Activated T-cell treated with anti-CD3 and anti-CD28 coated beads, Interleukin-2, amount 50 U/mL, for 24 hours (primary cell): ENCODE measurements at regions not wholly inside any gene's neighbourhood (a gene's known extent, or its start where the extent isn't known, plus 50 kb on each side); places are given as distances from the start of the nearest gene placed in this dataset.
"Not testable (repeated sequence)": the region's sequence is repeated elsewhere in the genome, so short reads cannot be mapped to it uniquely, and the experiment has no call there.

ENCODE experiments used
- DNase-seq: peaks from one replicate; pipeline ENCODE4 v3.0.0-alpha.2; 2020
- H3K27ac Mint-ChIP-seq: 2 replicates; pipeline ENCODE4 v1.8.0; 2020; ENCODE audit warnings: mild to moderate bottlenecking, mixed read lengths
- H3K27me3 Mint-ChIP-seq: 2 replicates; pipeline ENCODE4 v1.8.0; 2020; ENCODE audit warnings: mixed read lengths
- H3K36me3 Mint-ChIP-seq: 2 replicates; pipeline ENCODE4 v1.8.0; 2020; ENCODE audit warnings: low read depth, mixed read lengths
- H3K4me1 Mint-ChIP-seq: 2 replicates; pipeline ENCODE4 v1.8.0; 2020; ENCODE audit warnings: low read depth, mixed read lengths
- H3K4me3 Mint-ChIP-seq: 2 replicates; pipeline ENCODE4 v1.8.0; 2020; ENCODE audit warnings: mild to moderate bottlenecking, moderate library complexity, mixed read lengths
- H3K9me3 Mint-ChIP-seq: 2 replicates; pipeline ENCODE4 v1.8.0; 2020; ENCODE audit warnings: mixed read lengths

DNA sequence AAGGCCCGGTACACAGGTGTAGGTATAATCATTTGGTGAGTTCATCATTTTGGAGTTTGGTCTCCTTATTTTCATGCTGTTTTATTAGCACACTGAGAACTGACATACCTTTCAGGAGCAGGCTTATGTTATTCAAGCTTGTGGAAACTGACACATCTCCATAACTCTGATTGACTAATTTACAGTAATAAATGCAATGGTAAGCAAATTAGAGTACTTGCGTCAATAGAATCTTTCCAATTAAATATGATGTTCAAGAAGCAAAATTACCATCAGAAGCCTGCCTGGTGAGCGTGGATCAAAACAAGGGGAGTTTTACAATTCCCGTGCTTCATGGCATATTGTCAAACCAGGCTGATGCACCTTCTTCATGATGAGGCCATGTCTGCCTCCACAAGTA is 210.7 kb upstream of the GPRIN3 start:
- Mint-ChIP-seq H3K4me1 (no peaks in the 10 kb centered on the region), H3K36me3 (no peaks in the 10 kb centered on the region), H3K27me3 (peaks cover 52% of the 10 kb centered on the region), H3K4me3 (no peak overlapping the region), H3K9me3 (no peaks in the 10 kb centered on the region), H3K27ac (no peak overlapping the region)
- no peak for DNase-seq

GRCh38 chr4:89514811-89515210 is 207.2 kb upstream of the GPRIN3 start:
- Mint-ChIP-seq H3K27ac (no peak overlapping the region), H3K27me3 (peaks cover 29% of the 10 kb centered on the region)
- DNase-seq = no peak

DNA sequence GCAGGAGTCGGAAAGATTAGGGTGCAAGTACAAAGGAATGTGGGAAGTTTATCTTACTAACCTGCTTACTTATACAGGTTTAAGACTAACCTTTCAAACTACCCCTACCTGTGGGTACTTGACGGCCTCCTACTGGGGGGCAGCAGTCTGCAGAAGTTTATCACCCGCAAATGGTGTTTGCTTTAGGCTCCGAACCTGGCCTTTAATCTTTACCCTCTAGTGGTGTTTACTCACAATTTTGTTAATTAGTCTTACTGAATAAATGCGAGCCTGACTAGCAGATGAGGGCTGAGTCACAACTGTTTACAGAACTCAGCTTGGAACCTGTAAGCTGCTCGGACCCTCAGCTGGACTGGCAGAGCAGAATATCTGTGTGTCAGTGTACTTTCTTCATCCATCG is 204.2 kb upstream of the GPRIN3 start:
- Mint-ChIP-seq H3K27me3 (peaks cover 21% of the 10 kb centered on the region), H3K27ac (no peak overlapping the region), H3K4me3 (no peak overlapping the region), H3K9me3 (peaks cover 4% of the 10 kb centered on the region), H3K36me3 (no peaks in the 10 kb centered on the region), H3K4me1 (peaks cover 18% of the 10 kb centered on the region)
- DNase-seq = no peak

More at GRCh38 chr4:89514811-89515210, 207.2 kb upstream of the GPRIN3 start:
- H3K36me3 Mint-ChIP-seq = no peaks in the 10 kb centered on the region
- H3K4me1 Mint-ChIP-seq = peaks cover 6% of the 10 kb centered on the region
- H3K4me3 Mint-ChIP-seq = no peak overlapping the region
- H3K9me3 Mint-ChIP-seq = no peaks in the 10 kb centered on the region

DNA sequence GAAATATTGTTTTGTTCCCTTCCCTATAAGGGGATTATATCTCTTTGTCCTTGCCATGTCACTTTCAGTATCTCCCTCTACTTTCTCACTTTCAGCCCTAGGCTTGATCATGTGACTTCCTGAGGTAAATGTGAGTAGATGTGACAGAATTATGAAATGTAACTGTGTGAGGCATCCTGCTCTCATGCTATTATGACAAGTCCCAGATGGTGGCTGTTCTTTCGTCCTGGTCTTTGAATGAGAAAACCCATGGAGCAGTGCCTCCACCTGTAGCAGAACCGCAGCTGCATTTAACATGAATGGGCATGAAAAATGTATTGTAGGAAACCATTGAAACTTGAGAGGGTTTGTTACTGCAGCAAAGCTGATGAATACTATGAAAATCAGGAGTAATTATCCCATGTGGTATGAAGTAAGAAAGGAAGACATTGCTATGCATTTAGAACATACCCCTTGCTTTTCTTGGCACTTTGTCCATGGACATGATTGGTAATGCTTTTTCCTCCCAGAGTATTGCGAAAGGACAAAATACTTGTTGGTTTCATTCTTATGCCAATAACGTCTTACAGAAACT is 202.2 kb upstream of the GPRIN3 start:
- peaks cover 4% of the 10 kb centered on the region for H3K9me3 Mint-ChIP-seq
- peak overlapping the region; percentile 10 for H3K4me3 Mint-ChIP-seq
- no peak for DNase-seq
- H3K4me1 Mint-ChIP-seq = peaks cover 18% of the 10 kb centered on the region
- peak overlapping the region; percentile 79 for H3K27ac Mint-ChIP-seq
- peaks cover 9% of the 10 kb centered on the region for H3K27me3 Mint-ChIP-seq
- H3K36me3 Mint-ChIP-seq = no peaks in the 10 kb centered on the region

DNA sequence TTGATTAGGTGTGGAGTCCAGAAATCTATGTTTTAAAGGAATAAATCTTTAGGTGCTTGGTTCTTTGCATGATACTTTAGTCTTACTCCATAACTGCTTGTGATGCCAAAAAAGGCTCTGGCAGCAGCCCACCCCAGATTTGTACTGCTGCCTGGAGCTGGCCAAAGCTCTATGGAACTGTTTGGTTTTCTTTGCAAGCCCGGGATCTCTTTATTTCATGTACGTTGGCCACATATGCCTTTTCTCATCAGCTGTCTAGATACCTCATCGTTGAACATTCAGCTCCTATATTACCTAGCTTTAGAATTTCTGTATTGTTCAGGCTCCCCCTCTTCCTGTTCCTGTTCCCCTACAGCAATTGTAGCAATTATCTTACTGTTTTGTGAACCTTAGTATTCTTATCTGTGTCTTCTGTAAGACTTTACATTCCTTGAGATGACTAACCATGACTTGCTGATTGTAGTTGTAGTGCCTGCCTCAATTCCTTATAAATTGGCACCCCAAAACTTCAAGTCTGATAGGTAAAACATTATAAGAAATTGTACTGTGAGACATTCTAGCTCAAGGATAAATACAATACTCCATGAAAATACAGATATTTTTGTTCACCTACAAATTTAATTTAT is 199.4 kb upstream of the GPRIN3 start:
- no peak for DNase-seq
- no peaks in the 10 kb centered on the region for H3K36me3 Mint-ChIP-seq
- H3K4me3 Mint-ChIP-seq = no peak overlapping the region
- peaks cover 4% of the 10 kb centered on the region for H3K9me3 Mint-ChIP-seq
- peaks cover 18% of the 10 kb centered on the region for H3K4me1 Mint-ChIP-seq
- peaks cover 3% of the 10 kb centered on the region for H3K27me3 Mint-ChIP-seq
- no peak overlapping the region for H3K27ac Mint-ChIP-seq

DNA sequence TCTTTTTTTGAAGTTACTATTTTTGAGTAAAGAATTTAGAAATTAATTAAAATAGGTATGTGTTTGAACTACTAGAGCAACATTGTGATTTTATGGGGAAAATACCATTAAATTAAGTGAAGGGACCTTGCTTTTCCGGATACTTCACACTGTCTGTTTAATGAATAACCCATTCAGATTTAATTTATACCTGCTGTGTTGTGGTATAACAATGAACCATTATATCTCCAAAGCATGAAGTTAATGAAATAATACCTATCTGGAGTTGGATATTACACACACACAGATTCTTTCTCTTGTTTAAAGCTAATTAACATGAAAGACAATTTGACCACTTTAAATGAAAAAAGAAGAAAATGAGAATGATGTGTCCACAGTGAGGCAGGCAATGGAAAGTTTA is 195.0 kb upstream of the GPRIN3 start:
- H3K4me1 Mint-ChIP-seq = no peaks in the 10 kb centered on the region
- H3K4me3 Mint-ChIP-seq = no peak overlapping the region
- no peak for DNase-seq
- peaks cover 12% of the 10 kb centered on the region for H3K27me3 Mint-ChIP-seq
- H3K27ac Mint-ChIP-seq = no peak overlapping the region
- H3K9me3 Mint-ChIP-seq = no peaks in the 10 kb centered on the region
- no peaks in the 10 kb centered on the region for H3K36me3 Mint-ChIP-seq

DNA sequence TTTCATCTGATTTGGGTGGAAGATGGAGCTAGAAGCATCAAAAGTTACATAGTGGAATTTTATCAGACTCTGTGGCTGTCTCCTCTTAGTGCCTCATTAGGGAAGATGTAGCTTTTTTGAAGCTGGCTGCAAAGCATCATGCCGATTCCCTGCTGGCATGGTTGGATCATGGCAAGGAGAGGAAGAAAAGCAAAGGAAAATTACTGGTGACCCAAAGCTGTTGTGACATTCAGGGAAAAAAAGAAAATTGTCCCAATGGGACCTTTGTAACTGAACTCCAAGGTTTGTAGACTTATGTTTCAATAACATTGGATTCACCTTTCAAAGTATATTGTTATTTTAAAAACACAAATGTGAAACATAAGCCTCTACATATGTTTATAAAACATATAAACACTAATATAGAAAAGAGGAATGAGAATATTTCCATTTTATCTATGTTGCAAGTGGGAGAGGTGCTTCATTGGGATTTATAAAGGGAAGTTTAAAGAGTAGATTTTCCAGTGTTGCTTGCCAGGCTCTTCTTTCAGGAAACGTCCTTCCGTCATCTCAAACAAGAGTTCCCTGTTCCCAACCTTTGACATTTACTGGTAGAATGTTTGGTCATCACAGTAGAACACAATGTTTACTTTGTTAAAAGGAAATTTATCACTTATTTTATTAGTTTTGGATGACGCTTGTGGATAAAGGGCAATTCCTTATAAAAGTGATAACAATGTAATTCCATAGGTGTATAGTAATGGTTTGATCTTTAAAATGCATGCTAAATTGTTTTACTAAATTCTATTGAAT is 190.1 kb upstream of the GPRIN3 start:
- Mint-ChIP-seq H3K4me1 (no peaks in the 10 kb centered on the region), H3K9me3 (no peaks in the 10 kb centered on the region), H3K27ac (no peak overlapping the region), H3K4me3 (no peak overlapping the region), H3K27me3 (peaks cover 12% of the 10 kb centered on the region), H3K36me3 (no peaks in the 10 kb centered on the region)
- no peak for DNase-seq

GRCh38 chr4:89496851-89497250 is 189.3 kb upstream of the GPRIN3 start:
- Mint-ChIP-seq H3K9me3 (no peaks in the 10 kb centered on the region), H3K27ac (no peak overlapping the region), H3K4me1 (no peaks in the 10 kb centered on the region), H3K27me3 (peaks cover 12% of the 10 kb centered on the region), H3K4me3 (no peak overlapping the region), H3K36me3 (no peaks in the 10 kb centered on the region)
- no peak for DNase-seq

DNA sequence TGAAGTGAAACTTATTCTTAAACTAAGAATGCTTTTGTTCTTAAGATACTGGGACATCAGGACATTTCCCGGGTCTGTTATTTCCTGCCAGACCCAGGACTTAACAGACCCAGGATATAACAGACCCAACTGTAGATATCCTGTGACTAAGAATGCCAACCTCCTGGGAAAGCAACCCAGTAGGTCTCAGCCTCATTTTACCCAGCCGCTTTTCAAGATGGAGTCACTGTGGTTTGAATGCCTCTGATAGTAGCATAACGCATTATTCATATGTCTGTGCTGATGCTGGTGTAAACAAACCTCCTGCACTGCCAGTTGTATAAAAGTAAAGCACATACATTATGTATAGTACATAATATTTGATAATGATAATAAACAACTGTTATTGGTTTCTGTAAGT is 185.8 kb upstream of the GPRIN3 start:
- H3K36me3 Mint-ChIP-seq = no peaks in the 10 kb centered on the region
- H3K4me3 Mint-ChIP-seq = no peak overlapping the region
- no peaks in the 10 kb centered on the region for H3K4me1 Mint-ChIP-seq
- H3K27ac Mint-ChIP-seq = no peak overlapping the region
- no peak for DNase-seq
- H3K27me3 Mint-ChIP-seq = no peaks in the 10 kb centered on the region
- H3K9me3 Mint-ChIP-seq = no peaks in the 10 kb centered on the region

GRCh38 chr4:89492581-89493071 is 185.0 kb upstream of the GPRIN3 start:
- no peak for DNase-seq

GRCh38 chr4:89491761-89492160 is 184.2 kb upstream of the GPRIN3 start:
- no peak for DNase-seq
- Mint-ChIP-seq H3K27me3 (no peaks in the 10 kb centered on the region), H3K9me3 (no peaks in the 10 kb centered on the region), H3K27ac (no peak overlapping the region), H3K36me3 (no peaks in the 10 kb centered on the region), H3K4me1 (no peaks in the 10 kb centered on the region), H3K4me3 (no peak overlapping the region)

More at GRCh38 chr4:89492581-89493071, 185.0 kb upstream of the GPRIN3 start:
- H3K27ac Mint-ChIP-seq = no peak overlapping the region
- H3K4me3 Mint-ChIP-seq = no peak overlapping the region
- H3K36me3 Mint-ChIP-seq = no peaks in the 10 kb centered on the region
- H3K9me3 Mint-ChIP-seq = no peaks in the 10 kb centered on the region
- H3K27me3 Mint-ChIP-seq = no peaks in the 10 kb centered on the region
- no peaks in the 10 kb centered on the region for H3K4me1 Mint-ChIP-seq

GRCh38 chr4:89489921-89490431 is 182.4 kb upstream of the GPRIN3 start:
- not testable (repeated sequence) for H3K27ac Mint-ChIP-seq, H3K27me3 Mint-ChIP-seq, DNase-seq, H3K9me3 Mint-ChIP-seq, H3K4me1 Mint-ChIP-seq, H3K4me3 Mint-ChIP-seq, H3K36me3 Mint-ChIP-seq

DNA sequence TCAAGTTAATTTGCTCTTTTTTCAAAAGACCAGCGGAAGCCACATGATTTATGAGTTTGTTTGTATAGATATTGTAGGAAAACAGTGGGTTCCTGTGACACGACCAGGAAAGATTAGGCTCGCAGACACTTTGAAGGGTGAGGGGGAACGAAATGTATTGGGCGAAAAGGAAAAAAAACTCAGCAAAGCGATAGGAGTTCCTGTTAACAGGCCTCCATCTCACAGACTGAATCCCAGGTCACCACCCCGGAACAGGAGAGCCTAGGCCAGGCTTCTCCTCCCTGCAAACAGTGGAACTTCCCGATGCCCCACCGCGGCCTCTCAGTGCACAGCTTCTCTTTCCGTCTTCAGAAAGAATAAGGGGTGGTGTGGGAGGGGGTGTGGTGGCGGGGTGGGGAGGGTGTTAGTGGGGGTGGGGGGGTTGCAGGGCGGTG is 181.8 kb upstream of the GPRIN3 start:
- no peaks in the 10 kb centered on the region for H3K36me3 Mint-ChIP-seq
- no peaks in the 10 kb centered on the region for H3K9me3 Mint-ChIP-seq
- H3K27ac Mint-ChIP-seq = no peak overlapping the region
- H3K4me1 Mint-ChIP-seq = no peaks in the 10 kb centered on the region
- H3K27me3 Mint-ChIP-seq = no peaks in the 10 kb centered on the region
- no peak overlapping the region for H3K4me3 Mint-ChIP-seq
- DNase-seq = no peak

- Mint-ChIP-seq H3K4me1 (no peaks in the 10 kb centered on the region), H3K27ac (no peak overlapping the region), H3K36me3 (no peaks in the 10 kb centered on the region), H3K4me3 (no peak overlapping the region), H3K9me3 (no peaks in the 10 kb centered on the region), H3K27me3 (no peaks in the 10 kb centered on the region)
- DNase-seq = no peak
Measured at GRCh38 chr4:89488736-89489135, 181.1 kb upstream of the GPRIN3 start.

DNA sequence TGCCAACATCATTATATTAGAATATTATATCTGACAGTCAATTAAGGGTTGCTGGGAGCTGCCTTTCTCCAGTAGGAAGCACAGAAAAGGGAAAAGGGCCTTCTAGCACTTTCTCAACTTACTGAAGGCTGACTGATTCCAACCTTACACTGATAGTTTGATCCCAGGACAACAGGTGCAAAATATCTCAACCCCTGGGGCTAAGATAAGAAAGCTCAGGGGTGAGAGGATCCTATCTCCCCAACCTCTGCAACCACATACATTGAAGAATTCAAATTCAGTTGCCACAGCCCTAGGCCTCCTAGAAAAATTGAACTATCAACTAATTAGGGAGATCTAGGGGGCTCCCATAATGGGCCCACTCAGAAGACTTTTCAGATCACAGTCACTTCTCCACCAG is 179.1 kb upstream of the GPRIN3 start:
- Mint-ChIP-seq H3K4me3 (no peak overlapping the region), H3K9me3 (no peaks in the 10 kb centered on the region)

More for the DNA sequence above, 179.1 kb upstream of the GPRIN3 start:
- H3K27me3 Mint-ChIP-seq = no peaks in the 10 kb centered on the region
- peaks cover 3% of the 10 kb centered on the region for H3K4me1 Mint-ChIP-seq
- no peaks in the 10 kb centered on the region for H3K36me3 Mint-ChIP-seq
- no peak for DNase-seq
- H3K27ac Mint-ChIP-seq = no peak overlapping the region
